HL-60 (cell line): ENCODE measurements at regions not wholly inside any gene's neighbourhood (a gene's known extent, or its start where the extent isn't known, plus 50 kb on each side); places are given as distances from the start of the nearest gene placed in this dataset.

Experiments
- DNase-seq, 2 experiments: peaks; one replicate each; pipeline ENCODE4 v3.0.0-alpha.2; 2010 to 2020; ENCODE audit warnings: low read depth in 1 of 2, low spot score in 1 of 2
- H3K27ac ChIP-seq: fragments of 250-450 bp; sonication (Bioruptor Pico); replicated peaks from 2 replicates; pipeline ENCODE4 v1.5.1; 2020; ENCODE audit warnings: mild to moderate bottlenecking, moderate library complexity
- H3K27me3 ChIP-seq: fragments of 250-450 bp; sonication (Bioruptor Pico); 2 replicates; pipeline ENCODE4 v1.5.1; 2021; ENCODE audit warnings: mild to moderate bottlenecking, moderate library complexity; ENCODE audit not compliant: insufficient read depth, poor library complexity, severe bottlenecking
- H3K4me3 ChIP-seq: replicated peaks from 2 replicates; pipeline ENCODE4 v1.5.1; 2011; ENCODE audit warnings: mild to moderate bottlenecking, control low read depth, low read length; ENCODE audit not compliant: insufficient read depth
- CTCF ChIP-seq: IDR thresholded peaks from one replicate; pipeline ENCODE4 v1.5.1; 2011; ENCODE audit warnings: low read length, control low read depth, inconsistent platforms; ENCODE audit not compliant: insufficient read depth
- GABPA ChIP-seq: IDR thresholded peaks from 2 replicates; pipeline ENCODE4 v1.6.1; 2012; ENCODE audit warnings: low read depth
- POLR2AphosphoS5 ChIP-seq: IDR thresholded peaks from 2 replicates; pipeline ENCODE4 v1.6.1; 2012; ENCODE audit warnings: low read depth
- REST ChIP-seq: IDR thresholded peaks from 2 replicates; pipeline ENCODE4 v1.6.1; 2012; ENCODE audit warnings: low read depth; ENCODE audit not compliant: insufficient replicate concordance
- SPI1 ChIP-seq: IDR thresholded peaks from 2 replicates; pipeline ENCODE4 v1.6.1; 2012; ENCODE audit warnings: low read depth, mild to moderate bottlenecking, borderline replicate concordance

- DNase-seq = no peak
- TF ChIP-seq GABPA (no peak), POLR2AphosphoS5 (no peak), SPI1 (no peak), CTCF (no peak), REST (no peak)
- Histone ChIP-seq H3K4me3 (no peak overlapping the region), H3K27me3 (no peaks in the 10 kb centered on the region), H3K27ac (no peak overlapping the region)
These were observed 93.8 kb downstream of the ICOS start for GRCh38 chr2:204030322-204030721.

GRCh38 chr2:204031056-204031455 is 94.5 kb downstream of the ICOS start:
- H3K4me3 ChIP-seq = no peak overlapping the region
- no peak overlapping the region for H3K27ac ChIP-seq
- DNase-seq = no peak
- TF ChIP-seq POLR2AphosphoS5 (no peak), REST (no peak), SPI1 (no peak), GABPA (no peak), CTCF (no peak)
- H3K27me3 ChIP-seq = no peaks in the 10 kb centered on the region

- TF ChIP-seq CTCF = no peak
- TF ChIP-seq POLR2AphosphoS5 = no peak
- TF ChIP-seq REST = no peak
- TF ChIP-seq GABPA = no peak
- no peak for TF ChIP-seq SPI1
- Histone ChIP-seq H3K4me3 (no peak overlapping the region), H3K27ac (no peak overlapping the region), H3K27me3 (no peaks in the 10 kb centered on the region)
- no peak for DNase-seq
These were observed 95.7 kb downstream of the ICOS start for GRCh38 chr2:204032301-204032700.
